Activated T-cell treated with anti-CD3 and anti-CD28 coated beads, Interleukin-2, amount 50 U/mL, for 24 hours (primary cell): ENCODE measurements at regions not wholly inside any gene's neighbourhood (a gene's known extent, or its start where the extent isn't known, plus 50 kb on each side); places are given as distances from the start of the nearest gene placed in this dataset.
"Not testable (repeated sequence)": the region's sequence is repeated elsewhere in the genome, so short reads cannot be mapped to it uniquely, and the experiment has no call there.

Experiments used
- DNase-seq: peaks from one replicate; pipeline ENCODE4 v3.0.0-alpha.2; 2020
- H3K27ac Mint-ChIP-seq: 2 replicates; pipeline ENCODE4 v1.8.0; 2020; ENCODE audit warnings: mild to moderate bottlenecking, mixed read lengths
- H3K27me3 Mint-ChIP-seq: 2 replicates; pipeline ENCODE4 v1.8.0; 2020; ENCODE audit warnings: mixed read lengths
- H3K36me3 Mint-ChIP-seq: 2 replicates; pipeline ENCODE4 v1.8.0; 2020; ENCODE audit warnings: low read depth, mixed read lengths
- H3K4me1 Mint-ChIP-seq: 2 replicates; pipeline ENCODE4 v1.8.0; 2020; ENCODE audit warnings: low read depth, mixed read lengths
- H3K4me3 Mint-ChIP-seq: 2 replicates; pipeline ENCODE4 v1.8.0; 2020; ENCODE audit warnings: mild to moderate bottlenecking, moderate library complexity, mixed read lengths
- H3K9me3 Mint-ChIP-seq: 2 replicates; pipeline ENCODE4 v1.8.0; 2020; ENCODE audit warnings: mixed read lengths

DNA sequence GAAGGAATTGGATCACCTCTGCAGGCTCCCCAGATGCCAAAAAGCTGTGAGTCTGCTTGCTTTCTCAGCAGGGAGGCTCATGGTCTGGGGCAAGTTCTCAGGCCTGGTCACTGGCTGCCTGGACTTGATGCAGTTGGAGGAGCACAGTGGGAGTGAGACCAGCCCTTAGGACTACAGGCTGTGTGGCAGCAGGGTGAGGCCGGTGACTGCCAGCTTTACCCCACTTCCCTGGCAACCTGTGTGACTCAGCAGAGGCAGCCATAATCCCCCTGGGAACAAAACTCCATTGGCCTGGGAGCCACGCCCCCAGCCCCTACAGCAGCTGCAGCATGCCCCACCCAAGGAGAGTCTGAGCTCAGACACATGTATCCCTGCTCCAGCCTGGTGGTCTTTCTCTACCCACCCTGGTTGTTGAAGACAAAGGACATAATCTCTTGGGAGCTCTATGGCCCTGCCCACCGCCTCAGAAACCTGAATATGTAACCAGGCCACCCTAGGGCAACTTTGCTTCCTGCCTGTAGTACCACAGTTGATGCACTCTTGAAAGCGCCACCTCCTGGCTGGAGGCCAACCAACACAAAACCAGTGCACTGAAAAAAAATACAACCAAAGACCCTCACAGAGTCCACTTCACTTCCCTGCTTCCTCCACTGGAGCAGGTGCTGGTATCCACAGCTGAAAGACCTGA lies 106.8 kb upstream of the SPATS2L start:
- DNase-seq: no peak
- Mint-ChIP-seq H3K36me3 (no peaks in the 10 kb centered on the region), H3K9me3 (no peaks in the 10 kb centered on the region), H3K27me3 (peaks cover 17% of the 10 kb centered on the region), H3K27ac (no peak overlapping the region), H3K4me3 (no peak overlapping the region), H3K4me1 (no peaks in the 10 kb centered on the region)

DNA sequence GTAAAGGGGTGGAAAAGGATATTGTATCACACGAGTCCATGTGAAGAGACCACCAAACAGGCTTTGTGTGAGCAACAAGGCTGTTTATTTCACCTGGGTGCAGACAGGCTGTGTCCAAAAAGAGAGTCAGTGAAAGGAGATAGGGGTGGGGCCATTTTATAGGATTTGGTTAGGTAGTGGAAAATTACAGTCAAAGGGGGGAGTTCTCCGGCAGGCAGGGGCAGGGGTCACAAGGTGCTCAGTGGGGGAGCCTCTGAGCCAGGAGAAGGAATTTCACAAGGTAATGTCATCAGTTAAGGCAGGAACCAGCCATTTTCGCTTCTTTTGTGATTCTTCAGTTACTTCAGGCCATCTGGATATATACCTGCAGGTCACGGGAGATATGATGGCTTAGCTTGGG lies 104.7 kb upstream of the SPATS2L start:
- H3K4me1 Mint-ChIP-seq, H3K4me3 Mint-ChIP-seq, H3K36me3 Mint-ChIP-seq, H3K27ac Mint-ChIP-seq, H3K27me3 Mint-ChIP-seq, H3K9me3 Mint-ChIP-seq, DNase-seq: not testable (repeated sequence)

DNA sequence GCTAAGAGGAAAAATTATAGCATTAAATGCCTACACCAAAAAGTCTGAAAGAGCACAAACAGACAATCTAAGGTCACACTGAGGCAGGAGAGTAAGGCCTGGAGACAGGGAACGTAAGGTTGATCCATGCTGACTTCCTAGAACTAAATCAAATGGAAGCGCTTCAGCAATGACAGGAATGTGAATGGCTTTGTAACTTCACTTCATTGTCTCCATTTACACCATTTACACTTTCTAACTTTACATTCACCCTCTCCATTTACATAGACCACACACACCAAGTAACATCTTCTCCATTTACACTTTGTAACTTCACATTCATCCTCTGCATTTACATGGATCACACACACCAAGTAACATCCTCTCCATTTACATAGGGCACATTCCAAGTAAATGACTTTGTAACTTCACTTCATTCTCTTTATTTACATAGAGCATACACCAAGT lies 103.1 kb upstream of the SPATS2L start:
- no peaks in the 10 kb centered on the region for H3K36me3 Mint-ChIP-seq
- no peaks in the 10 kb centered on the region for H3K9me3 Mint-ChIP-seq
- DNase-seq: no peak

DNA sequence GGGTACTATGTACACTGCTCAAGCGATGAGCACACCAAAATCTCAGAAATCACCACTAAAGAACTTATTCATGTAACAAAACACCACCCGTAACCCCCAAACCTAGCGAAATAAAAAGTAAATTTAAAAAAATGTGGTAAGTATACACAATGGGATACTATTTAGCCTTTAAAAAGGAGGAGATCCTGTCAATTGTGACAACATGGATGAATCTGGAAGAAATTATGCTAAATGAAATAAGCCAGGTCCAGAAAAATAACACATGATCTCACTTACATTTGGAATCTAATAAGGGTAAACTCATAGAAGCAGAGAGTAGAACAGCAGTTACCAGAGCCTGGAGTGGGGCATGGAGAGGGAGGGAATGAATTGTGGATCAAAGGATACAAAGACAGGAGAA lies 98.5 kb upstream of the SPATS2L start:
- peaks cover 12% of the 10 kb centered on the region for H3K27me3 Mint-ChIP-seq
- H3K4me1 Mint-ChIP-seq: no peaks in the 10 kb centered on the region
- H3K4me3 Mint-ChIP-seq: no peak overlapping the region
- no peak for DNase-seq
- peaks cover 6% of the 10 kb centered on the region for H3K9me3 Mint-ChIP-seq
- H3K27ac Mint-ChIP-seq: no peak overlapping the region
- no peaks in the 10 kb centered on the region for H3K36me3 Mint-ChIP-seq

More for the DNA sequence above, 103.1 kb upstream of the SPATS2L start:
- Mint-ChIP-seq H3K27ac (no peak overlapping the region), H3K4me3 (no peak overlapping the region), H3K27me3 (peaks cover 9% of the 10 kb centered on the region), H3K4me1 (no peaks in the 10 kb centered on the region)

DNA sequence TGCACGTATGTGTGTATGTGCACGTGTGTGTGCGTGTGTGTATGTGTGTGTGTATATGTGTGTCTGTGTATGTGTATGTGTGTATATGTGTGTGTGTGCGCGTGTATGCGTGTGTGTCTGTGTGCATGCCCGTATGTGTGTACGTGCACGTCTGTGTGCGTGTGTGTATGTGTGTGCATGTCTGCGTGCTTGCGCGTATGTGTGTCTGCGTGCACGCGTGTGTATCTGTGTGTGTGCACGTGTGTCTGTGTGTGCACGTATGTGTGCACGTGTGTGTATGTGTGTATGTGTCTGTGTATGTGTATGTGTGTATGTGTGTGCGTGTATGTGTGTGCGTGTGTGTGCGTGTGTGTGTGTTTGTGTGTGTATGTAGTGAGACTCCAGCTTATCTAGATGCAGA lies 97.5 kb upstream of the SPATS2L start:
- Mint-ChIP-seq H3K4me3 (no peak overlapping the region), H3K4me1 (no peaks in the 10 kb centered on the region), H3K27me3 (peaks cover 12% of the 10 kb centered on the region), H3K36me3 (no peaks in the 10 kb centered on the region), H3K9me3 (peaks cover 6% of the 10 kb centered on the region), H3K27ac (no peak overlapping the region)
- DNase-seq: no peak

- no peaks in the 10 kb centered on the region for H3K36me3 Mint-ChIP-seq
- no peaks in the 10 kb centered on the region for H3K4me1 Mint-ChIP-seq
- peaks cover 12% of the 10 kb centered on the region for H3K27me3 Mint-ChIP-seq
- no peak overlapping the region for H3K27ac Mint-ChIP-seq
- peaks cover 6% of the 10 kb centered on the region for H3K9me3 Mint-ChIP-seq
- DNase-seq: no peak
- no peak overlapping the region for H3K4me3 Mint-ChIP-seq
These were observed 94.8 kb upstream of the SPATS2L start for GRCh38 chr2:200211643-200212042.

DNA sequence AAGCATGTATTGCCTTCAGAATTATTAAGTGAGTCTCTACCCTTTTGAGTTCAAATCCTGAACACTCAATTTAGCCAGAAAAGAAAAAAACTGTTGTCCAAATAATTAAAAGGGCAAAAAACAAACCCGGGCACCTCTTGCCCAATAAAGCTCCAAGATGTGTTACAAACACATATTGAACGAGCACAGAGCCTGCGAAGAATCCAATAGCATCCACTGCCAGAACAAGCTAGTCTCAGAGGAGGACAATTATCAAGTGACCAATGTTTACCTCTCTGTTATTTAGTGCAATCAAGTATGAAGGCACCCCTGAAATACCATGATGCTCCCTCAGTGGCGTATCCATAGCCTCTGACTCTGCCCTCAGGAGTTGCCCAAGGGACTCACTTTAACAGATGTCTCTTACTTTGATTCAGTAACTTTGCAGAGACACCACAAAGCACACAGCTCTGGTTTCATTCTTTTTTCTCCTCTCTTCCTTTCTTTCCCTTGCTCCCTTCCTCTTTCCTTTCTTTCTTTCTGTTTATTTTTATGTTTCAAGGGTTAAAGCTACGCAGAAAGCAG lies 93.5 kb upstream of the SPATS2L start:
- Mint-ChIP-seq H3K4me3 (no peak overlapping the region), H3K27ac (no peak overlapping the region), H3K27me3 (peaks cover 12% of the 10 kb centered on the region), H3K9me3 (peaks cover 6% of the 10 kb centered on the region), H3K36me3 (no peaks in the 10 kb centered on the region), H3K4me1 (no peaks in the 10 kb centered on the region)
- DNase-seq: no peak

DNA sequence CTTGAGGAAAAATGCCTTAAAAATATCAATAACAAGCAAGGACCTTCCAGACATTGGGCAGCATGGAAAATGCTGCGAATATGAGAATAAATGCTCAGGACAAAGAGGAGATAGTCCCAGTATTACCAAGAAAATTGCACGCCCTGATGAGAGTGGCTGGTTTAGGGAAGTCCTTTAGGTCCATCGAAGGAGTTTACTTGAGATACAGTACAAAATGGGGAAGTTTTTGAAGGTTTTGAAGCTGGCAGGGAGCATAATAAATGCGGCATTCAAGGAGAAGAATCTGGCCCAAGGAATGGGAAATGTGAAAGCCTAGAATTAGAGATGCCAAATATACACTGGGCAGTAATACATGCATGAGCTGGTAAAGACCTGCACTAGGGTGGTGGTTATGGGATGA lies 90.2 kb upstream of the SPATS2L start:
- no peak for DNase-seq
- H3K27ac Mint-ChIP-seq: no peak overlapping the region
- H3K9me3 Mint-ChIP-seq: no peaks in the 10 kb centered on the region
- no peaks in the 10 kb centered on the region for H3K4me1 Mint-ChIP-seq
- H3K27me3 Mint-ChIP-seq: peaks cover 12% of the 10 kb centered on the region
- H3K4me3 Mint-ChIP-seq: no peak overlapping the region
- H3K36me3 Mint-ChIP-seq: no peaks in the 10 kb centered on the region

- Mint-ChIP-seq H3K27me3 (peaks cover 5% of the 10 kb centered on the region), H3K9me3 (no peaks in the 10 kb centered on the region), H3K36me3 (no peaks in the 10 kb centered on the region), H3K4me3 (no peak overlapping the region), H3K27ac (no peak overlapping the region), H3K4me1 (no peaks in the 10 kb centered on the region)
- DNase-seq: no peak
These were observed 89.2 kb upstream of the SPATS2L start for GRCh38 chr2:200217320-200217719.

DNA sequence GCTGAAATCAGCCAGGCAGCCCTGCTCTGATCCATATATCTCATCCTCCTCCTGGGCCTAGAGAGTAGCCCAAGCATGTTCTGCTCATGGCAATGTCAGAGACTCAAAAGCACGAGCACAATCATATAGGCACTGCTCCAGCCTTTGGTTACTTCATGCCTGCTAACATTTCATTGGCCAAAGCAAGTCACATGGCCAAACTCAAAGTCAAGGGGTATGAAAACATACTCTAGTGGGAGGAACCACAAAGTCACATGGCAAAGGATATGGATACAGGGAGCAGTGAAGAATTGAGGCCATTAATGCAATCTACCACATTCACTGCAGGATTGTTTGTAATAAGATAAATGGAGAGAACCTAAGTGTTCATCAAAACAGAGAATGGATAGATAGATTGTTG lies 87.8 kb upstream of the SPATS2L start:
- Mint-ChIP-seq H3K4me3 (no peak overlapping the region), H3K27me3 (no peaks in the 10 kb centered on the region), H3K36me3 (no peaks in the 10 kb centered on the region), H3K9me3 (no peaks in the 10 kb centered on the region), H3K27ac (no peak overlapping the region), H3K4me1 (no peaks in the 10 kb centered on the region)
- DNase-seq: no peak

GRCh38 chr2:200219309-200220113 lies 87.0 kb upstream of the SPATS2L start:
- H3K9me3 Mint-ChIP-seq: no peaks in the 10 kb centered on the region
- DNase-seq: no peak
- no peaks in the 10 kb centered on the region for H3K36me3 Mint-ChIP-seq
- H3K4me1 Mint-ChIP-seq: no peaks in the 10 kb centered on the region
- H3K27ac Mint-ChIP-seq: no peak overlapping the region
- H3K27me3 Mint-ChIP-seq: no peaks in the 10 kb centered on the region
- H3K4me3 Mint-ChIP-seq: no peak overlapping the region

GRCh38 chr2:200220251-200220650 lies 86.2 kb upstream of the SPATS2L start:
- no peak for DNase-seq
- H3K4me1 Mint-ChIP-seq: no peaks in the 10 kb centered on the region
- H3K36me3 Mint-ChIP-seq: no peaks in the 10 kb centered on the region
- H3K27ac Mint-ChIP-seq: no peak overlapping the region
- no peaks in the 10 kb centered on the region for H3K9me3 Mint-ChIP-seq
- no peak overlapping the region for H3K4me3 Mint-ChIP-seq
- no peaks in the 10 kb centered on the region for H3K27me3 Mint-ChIP-seq

GRCh38 chr2:200221055-200221955 lies 85.2 kb upstream of the SPATS2L start:
- no peaks in the 10 kb centered on the region for H3K27me3 Mint-ChIP-seq
- no peak overlapping the region for H3K27ac Mint-ChIP-seq
- no peaks in the 10 kb centered on the region for H3K9me3 Mint-ChIP-seq
- no peaks in the 10 kb centered on the region for H3K4me1 Mint-ChIP-seq
- H3K36me3 Mint-ChIP-seq: no peaks in the 10 kb centered on the region
- H3K4me3 Mint-ChIP-seq: no peak overlapping the region
- no peak for DNase-seq

DNA sequence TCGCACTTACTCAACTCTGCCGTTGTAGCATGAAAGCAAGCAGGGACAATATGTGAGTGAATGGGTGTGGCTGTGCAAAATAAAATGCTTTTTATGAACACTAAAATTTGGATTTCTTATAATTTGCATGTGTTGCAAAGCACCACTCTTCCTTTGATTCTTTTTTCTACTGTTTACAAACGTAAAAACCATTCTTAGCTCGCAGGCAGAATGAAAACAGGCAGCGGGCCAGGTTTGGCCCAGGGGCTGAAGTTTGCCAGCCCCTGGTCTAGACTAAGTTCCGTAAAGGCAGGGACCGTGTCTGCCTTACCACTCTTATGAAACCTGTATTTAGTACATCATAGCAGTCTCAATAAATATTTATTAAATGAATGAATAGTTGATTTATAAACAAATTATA lies 83.7 kb upstream of the SPATS2L start:
- H3K27ac Mint-ChIP-seq: no peak overlapping the region
- no peak for DNase-seq
- no peaks in the 10 kb centered on the region for H3K9me3 Mint-ChIP-seq
- no peaks in the 10 kb centered on the region for H3K4me1 Mint-ChIP-seq
- H3K27me3 Mint-ChIP-seq: peaks cover 5% of the 10 kb centered on the region
- H3K36me3 Mint-ChIP-seq: no peaks in the 10 kb centered on the region
- H3K4me3 Mint-ChIP-seq: no peak overlapping the region
